ENCODE measurements at regions not wholly inside any gene's neighbourhood (a gene's known extent, or its start where the extent isn't known, plus 50 kb on each side); places are given as distances from the start of the nearest gene placed in this dataset.

DNA sequence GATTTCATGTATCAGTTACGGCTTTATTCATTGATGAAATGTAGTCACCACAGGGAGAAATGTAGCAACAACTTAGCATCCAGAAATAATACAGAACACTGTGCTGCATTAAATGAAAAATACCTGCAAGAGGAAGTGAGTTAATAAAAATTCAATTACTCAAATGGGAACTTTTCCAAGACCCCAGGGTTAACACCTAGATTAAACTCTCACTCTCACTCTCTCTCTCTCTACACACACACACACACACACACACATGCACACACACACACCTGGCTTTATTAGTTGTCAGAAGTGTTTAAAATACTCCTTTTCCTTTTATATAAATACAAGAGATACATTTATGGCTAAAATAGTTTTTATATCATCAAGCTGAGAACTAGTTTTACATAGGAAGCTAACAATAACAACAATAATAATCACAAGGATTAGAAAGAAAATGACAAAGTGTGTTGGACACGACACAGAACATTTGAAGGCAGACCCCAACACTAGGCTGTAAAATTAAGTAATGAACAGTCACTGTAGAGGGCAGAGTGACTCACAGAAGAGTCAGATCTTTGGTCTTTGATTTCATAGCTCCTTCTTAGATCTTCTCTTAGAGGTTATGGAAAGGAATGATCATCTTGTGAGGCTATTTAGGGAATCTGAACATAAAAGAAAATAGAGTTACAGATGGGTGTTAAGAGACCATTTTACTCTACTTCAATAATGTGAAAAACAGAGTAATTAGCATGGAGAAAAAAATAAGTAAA lies 1266.0 kb upstream of the ADGRL2 start:
- H3K36me3 ChIP-seq (ENCODE audit: low read length), result no peaks in the 10 kb centered on the region
- no peak overlapping the region for H3K9ac ChIP-seq (ENCODE audit: low read length)
- no peak for TF ChIP-seq EZH2phosphoT487 (conservative IDR thresholded peaks at IDR 0.05; ENCODE audit: low read length)
- TF ChIP-seq, protein P1, sequence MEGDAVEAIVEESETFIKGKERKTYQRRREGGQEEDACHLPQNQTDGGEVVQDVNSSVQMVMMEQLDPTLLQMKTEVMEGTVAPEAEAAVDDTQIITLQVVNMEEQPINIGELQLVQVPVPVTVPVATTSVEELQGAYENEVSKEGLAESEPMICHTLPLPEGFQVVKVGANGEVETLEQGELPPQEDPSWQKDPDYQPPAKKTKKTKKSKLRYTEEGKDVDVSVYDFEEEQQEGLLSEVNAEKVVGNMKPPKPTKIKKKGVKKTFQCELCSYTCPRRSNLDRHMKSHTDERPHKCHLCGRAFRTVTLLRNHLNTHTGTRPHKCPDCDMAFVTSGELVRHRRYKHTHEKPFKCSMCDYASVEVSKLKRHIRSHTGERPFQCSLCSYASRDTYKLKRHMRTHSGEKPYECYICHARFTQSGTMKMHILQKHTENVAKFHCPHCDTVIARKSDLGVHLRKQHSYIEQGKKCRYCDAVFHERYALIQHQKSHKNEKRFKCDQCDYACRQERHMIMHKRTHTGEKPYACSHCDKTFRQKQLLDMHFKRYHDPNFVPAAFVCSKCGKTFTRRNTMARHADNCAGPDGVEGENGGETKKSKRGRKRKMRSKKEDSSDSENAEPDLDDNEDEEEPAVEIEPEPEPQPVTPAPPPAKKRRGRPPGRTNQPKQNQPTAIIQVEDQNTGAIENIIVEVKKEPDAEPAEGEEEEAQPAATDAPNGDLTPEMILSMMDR (IDR thresholded peaks at IDR 0.05; ENCODE audit: insufficient read depth, low read length, poor library complexity, severe bottlenecking), result no peak
- no peaks in the 10 kb centered on the region for H3K9me3 ChIP-seq (ENCODE audit: insufficient read depth, low read length)
- no peaks in the 10 kb centered on the region for H3K9me2 ChIP-seq (replicated peaks; ENCODE audit: insufficient read depth, low read length)
- no peak overlapping the region for H3K4me2 ChIP-seq (ENCODE audit: low read depth, low read length, poor library complexity, severe bottlenecking)
- no peaks in the 10 kb centered on the region for H3K27me3 ChIP-seq (ENCODE audit: low read length)
- no peak overlapping the region for H3K27ac ChIP-seq (ENCODE audit: low read depth, low read length)
- H3F3A ChIP-seq (ENCODE audit: insufficient read depth), result no peaks in the 10 kb centered on the region
- peak overlapping the region; percentile 38 for H2AFZ ChIP-seq (ENCODE audit: low read depth, low read length, severe bottlenecking)
- H4K20me1 ChIP-seq (ENCODE audit: low read depth, low read length), result no peaks in the 10 kb centered on the region
- H3K79me2 ChIP-seq (ENCODE audit: insufficient read depth, low read length), result no peaks in the 10 kb centered on the region
- H3K4me3 ChIP-seq (ENCODE audit: insufficient read depth, low read length, poor library complexity, severe bottlenecking), result no peak overlapping the region

DNA sequence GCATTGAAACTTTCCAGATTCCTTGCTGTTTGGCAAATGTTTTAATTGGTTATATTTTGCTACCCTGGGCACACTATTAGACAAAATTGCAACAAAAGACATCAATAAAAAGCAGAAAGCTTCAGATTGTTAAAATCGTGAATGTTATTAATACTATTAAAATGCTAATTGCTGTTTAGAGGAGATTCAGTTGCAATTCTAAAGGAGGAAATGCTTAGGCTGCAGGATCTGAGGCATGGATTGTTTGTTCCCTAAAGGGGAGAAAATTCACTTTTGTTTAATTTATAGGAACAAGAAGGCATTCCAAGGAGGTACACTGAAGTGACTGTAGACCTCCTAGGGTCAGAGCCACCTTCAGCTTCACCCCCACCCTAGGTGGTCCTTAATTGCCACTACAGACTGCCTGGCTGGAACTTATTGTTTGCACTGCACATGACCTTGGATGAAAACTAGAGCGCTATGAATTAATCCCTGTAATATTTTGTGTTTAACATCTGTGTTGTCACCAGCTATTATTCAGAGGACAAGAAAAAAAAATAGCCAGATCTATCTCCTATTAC lies 1266.9 kb upstream of the ADGRL2 start:
- no peaks in the 10 kb centered on the region for H4K20me1 ChIP-seq (ENCODE audit: low read depth, low read length)
- H3K9ac ChIP-seq (ENCODE audit: low read length), result no peak overlapping the region
- TF ChIP-seq EZH2phosphoT487 (conservative IDR thresholded peaks at IDR 0.05; ENCODE audit: low read length), result no peak
- TF ChIP-seq, protein P1 (IDR thresholded peaks at IDR 0.05; ENCODE audit: insufficient read depth, low read length, poor library complexity, severe bottlenecking), result no peak
- no peaks in the 10 kb centered on the region for H3K36me3 ChIP-seq (ENCODE audit: low read length)
- H3F3A ChIP-seq (ENCODE audit: insufficient read depth), result no peaks in the 10 kb centered on the region
- H3K9me3 ChIP-seq (ENCODE audit: insufficient read depth, low read length), result no peaks in the 10 kb centered on the region
- H3K9me2 ChIP-seq (replicated peaks; ENCODE audit: insufficient read depth, low read length), result no peaks in the 10 kb centered on the region
- H2AFZ ChIP-seq (ENCODE audit: low read depth, low read length, severe bottlenecking), result peak overlapping the region; percentile 63
- H3K4me2 ChIP-seq (ENCODE audit: low read depth, low read length, poor library complexity, severe bottlenecking), result no peak overlapping the region
- H3K79me2 ChIP-seq (ENCODE audit: insufficient read depth, low read length), result no peaks in the 10 kb centered on the region
- H3K27ac ChIP-seq (ENCODE audit: low read depth, low read length), result no peak overlapping the region
- H3K27me3 ChIP-seq (ENCODE audit: low read length), result no peaks in the 10 kb centered on the region
- no peak overlapping the region for H3K4me3 ChIP-seq (ENCODE audit: insufficient read depth, low read length, poor library complexity, severe bottlenecking)

DNA sequence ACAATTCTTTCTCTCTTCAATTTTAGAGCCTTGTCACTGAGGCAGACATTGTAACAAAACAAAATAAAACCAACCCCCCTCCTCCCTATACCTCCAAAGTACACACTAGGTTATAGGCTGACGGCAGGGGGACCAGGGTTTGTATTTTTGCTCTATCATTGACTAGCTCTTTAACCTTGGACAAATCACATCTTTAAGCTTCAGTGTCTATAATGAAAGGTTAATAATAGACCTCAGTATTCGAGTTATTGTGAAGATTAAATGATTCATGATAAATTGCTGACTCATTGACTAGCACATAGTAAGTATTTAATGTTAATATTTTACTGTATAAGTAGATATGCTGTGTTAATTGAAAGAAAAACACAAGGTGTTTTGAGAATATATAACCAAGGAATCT lies 1267.6 kb upstream of the ADGRL2 start:
- TF ChIP-seq, protein P1 (IDR thresholded peaks at IDR 0.05; ENCODE audit: insufficient read depth, low read length, poor library complexity, severe bottlenecking), result no peak
- no peak for TF ChIP-seq EZH2phosphoT487 (conservative IDR thresholded peaks at IDR 0.05; ENCODE audit: low read length)
- H3K4me3 ChIP-seq (ENCODE audit: insufficient read depth, low read length, poor library complexity, severe bottlenecking), result no peak overlapping the region
- no peaks in the 10 kb centered on the region for H3K27me3 ChIP-seq (ENCODE audit: low read length)
- H2AFZ ChIP-seq (ENCODE audit: low read depth, low read length, severe bottlenecking), result no peak overlapping the region
- H3K9me2 ChIP-seq (replicated peaks; ENCODE audit: insufficient read depth, low read length), result no peaks in the 10 kb centered on the region
- H3K9ac ChIP-seq (ENCODE audit: low read length), result no peak overlapping the region
- H3K4me2 ChIP-seq (ENCODE audit: low read depth, low read length, poor library complexity, severe bottlenecking), result no peak overlapping the region
- H3K27ac ChIP-seq (ENCODE audit: low read depth, low read length), result no peak overlapping the region
- H3K79me2 ChIP-seq (ENCODE audit: insufficient read depth, low read length), result no peaks in the 10 kb centered on the region
- no peaks in the 10 kb centered on the region for H3F3A ChIP-seq (ENCODE audit: insufficient read depth)
- no peaks in the 10 kb centered on the region for H3K9me3 ChIP-seq (ENCODE audit: insufficient read depth, low read length)
- no peaks in the 10 kb centered on the region for H4K20me1 ChIP-seq (ENCODE audit: low read depth, low read length)
- H3K36me3 ChIP-seq (ENCODE audit: low read length), result no peaks in the 10 kb centered on the region

All from SU-DHL-6 (cell line).